ENCODE measurements at regions not wholly inside any gene's neighbourhood (a gene's known extent, or its start where the extent isn't known, plus 50 kb on each side); places are given as distances from the start of the nearest gene placed in this dataset.

DNA sequence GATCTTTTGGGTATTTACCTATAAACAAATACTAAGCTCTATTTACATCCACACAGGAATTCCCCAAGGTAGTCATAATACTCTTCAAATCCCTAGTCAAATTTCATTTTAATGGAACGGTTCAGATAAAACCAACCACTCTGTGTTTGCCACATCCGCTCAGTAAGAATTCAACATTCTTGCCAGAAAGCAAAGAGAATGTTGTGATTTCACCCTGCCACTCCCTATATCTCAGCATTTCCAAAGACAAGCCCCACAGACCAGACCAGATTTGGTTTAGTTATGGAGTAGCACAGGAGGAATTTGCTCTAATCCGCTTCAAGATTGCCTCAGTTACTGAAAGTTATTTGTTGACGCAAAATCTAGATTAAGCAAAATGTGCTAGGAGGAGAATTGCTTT is 105.6 kb upstream of the SERP2 start (continued):
- TF ChIP-seq, protein P1, sequence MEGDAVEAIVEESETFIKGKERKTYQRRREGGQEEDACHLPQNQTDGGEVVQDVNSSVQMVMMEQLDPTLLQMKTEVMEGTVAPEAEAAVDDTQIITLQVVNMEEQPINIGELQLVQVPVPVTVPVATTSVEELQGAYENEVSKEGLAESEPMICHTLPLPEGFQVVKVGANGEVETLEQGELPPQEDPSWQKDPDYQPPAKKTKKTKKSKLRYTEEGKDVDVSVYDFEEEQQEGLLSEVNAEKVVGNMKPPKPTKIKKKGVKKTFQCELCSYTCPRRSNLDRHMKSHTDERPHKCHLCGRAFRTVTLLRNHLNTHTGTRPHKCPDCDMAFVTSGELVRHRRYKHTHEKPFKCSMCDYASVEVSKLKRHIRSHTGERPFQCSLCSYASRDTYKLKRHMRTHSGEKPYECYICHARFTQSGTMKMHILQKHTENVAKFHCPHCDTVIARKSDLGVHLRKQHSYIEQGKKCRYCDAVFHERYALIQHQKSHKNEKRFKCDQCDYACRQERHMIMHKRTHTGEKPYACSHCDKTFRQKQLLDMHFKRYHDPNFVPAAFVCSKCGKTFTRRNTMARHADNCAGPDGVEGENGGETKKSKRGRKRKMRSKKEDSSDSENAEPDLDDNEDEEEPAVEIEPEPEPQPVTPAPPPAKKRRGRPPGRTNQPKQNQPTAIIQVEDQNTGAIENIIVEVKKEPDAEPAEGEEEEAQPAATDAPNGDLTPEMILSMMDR (conservative IDR thresholded peaks at IDR 0.05; ENCODE audit: low read depth in 2 of 2): no peak
- no peak for TF ChIP-seq EZH2phosphoT487 (IDR thresholded peaks at IDR 0.05; ENCODE audit: unreplicated experiment)
- TF ChIP-seq, protein P2, sequence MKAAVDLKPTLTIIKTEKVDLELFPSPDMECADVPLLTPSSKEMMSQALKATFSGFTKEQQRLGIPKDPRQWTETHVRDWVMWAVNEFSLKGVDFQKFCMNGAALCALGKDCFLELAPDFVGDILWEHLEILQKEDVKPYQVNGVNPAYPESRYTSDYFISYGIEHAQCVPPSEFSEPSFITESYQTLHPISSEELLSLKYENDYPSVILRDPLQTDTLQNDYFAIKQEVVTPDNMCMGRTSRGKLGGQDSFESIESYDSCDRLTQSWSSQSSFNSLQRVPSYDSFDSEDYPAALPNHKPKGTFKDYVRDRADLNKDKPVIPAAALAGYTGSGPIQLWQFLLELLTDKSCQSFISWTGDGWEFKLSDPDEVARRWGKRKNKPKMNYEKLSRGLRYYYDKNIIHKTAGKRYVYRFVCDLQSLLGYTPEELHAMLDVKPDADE (IDR thresholded peaks at IDR 0.05): no peak

DNA sequence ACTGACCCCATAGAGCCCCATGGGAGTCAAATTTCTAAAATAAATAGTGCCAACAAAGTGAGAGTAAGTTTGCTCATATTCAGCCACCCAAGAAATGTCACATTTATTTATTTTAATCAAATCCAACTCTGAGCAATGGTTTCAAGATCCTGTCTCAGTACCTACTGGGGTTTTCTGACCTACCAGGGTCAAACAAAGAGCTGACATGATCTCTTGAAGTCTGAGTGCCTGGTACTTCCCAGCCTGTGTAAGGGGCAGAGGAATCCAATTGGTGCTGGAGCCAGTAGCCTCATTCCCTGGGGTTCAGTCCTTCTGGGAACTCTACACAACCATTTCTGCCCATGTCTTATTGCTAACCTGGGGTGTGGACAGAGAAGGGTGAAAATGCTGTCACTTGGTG is 104.6 kb upstream of the SERP2 start:
- H3K36me3 Mint-ChIP-seq (ENCODE audit: low read depth): peaks cover 5% of the 10 kb centered on the region; the same call in 1 of the 3 replicates
- no peaks in the 10 kb centered on the region for H4K20me1 ChIP-seq (replicated peaks; ENCODE audit: insufficient read depth)
- no peak for DNase-seq (ENCODE audit: low spot score)
- peaks cover 3% of the 10 kb centered on the region; the same call in 2 of the 3 replicates for H3K4me1 Mint-ChIP-seq
- H3F3A ChIP-seq (replicated peaks; ENCODE audit: low read depth): no peaks in the 10 kb centered on the region
- H3K27ac ChIP-seq (ENCODE audit: low read depth): no peak overlapping the region
- no peak overlapping the region for H3K4me3 ChIP-seq
- ATAC-seq: no peak
- TF ChIP-seq STAT1 (IDR thresholded peaks at IDR 0.05; ENCODE audit: unreplicated experiment) (no peak), EZH2 (IDR thresholded peaks at IDR 0.05; ENCODE audit: low read depth, unreplicated experiment) (no peak), ZNF331 (CRISPR knock-in tag; IDR thresholded peaks at IDR 0.05; ENCODE audit: low read depth) (no peak), NANOG (IDR thresholded peaks at IDR 0.05; ENCODE audit: borderline replicate concordance) (no peak)
- TF ChIP-seq, protein P3, sequence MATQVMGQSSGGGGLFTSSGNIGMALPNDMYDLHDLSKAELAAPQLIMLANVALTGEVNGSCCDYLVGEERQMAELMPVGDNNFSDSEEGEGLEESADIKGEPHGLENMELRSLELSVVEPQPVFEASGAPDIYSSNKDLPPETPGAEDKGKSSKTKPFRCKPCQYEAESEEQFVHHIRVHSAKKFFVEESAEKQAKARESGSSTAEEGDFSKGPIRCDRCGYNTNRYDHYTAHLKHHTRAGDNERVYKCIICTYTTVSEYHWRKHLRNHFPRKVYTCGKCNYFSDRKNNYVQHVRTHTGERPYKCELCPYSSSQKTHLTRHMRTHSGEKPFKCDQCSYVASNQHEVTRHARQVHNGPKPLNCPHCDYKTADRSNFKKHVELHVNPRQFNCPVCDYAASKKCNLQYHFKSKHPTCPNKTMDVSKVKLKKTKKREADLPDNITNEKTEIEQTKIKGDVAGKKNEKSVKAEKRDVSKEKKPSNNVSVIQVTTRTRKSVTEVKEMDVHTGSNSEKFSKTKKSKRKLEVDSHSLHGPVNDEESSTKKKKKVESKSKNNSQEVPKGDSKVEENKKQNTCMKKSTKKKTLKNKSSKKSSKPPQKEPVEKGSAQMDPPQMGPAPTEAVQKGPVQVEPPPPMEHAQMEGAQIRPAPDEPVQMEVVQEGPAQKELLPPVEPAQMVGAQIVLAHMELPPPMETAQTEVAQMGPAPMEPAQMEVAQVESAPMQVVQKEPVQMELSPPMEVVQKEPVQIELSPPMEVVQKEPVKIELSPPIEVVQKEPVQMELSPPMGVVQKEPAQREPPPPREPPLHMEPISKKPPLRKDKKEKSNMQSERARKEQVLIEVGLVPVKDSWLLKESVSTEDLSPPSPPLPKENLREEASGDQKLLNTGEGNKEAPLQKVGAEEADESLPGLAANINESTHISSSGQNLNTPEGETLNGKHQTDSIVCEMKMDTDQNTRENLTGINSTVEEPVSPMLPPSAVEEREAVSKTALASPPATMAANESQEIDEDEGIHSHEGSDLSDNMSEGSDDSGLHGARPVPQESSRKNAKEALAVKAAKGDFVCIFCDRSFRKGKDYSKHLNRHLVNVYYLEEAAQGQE (IDR thresholded peaks at IDR 0.05; ENCODE audit: unreplicated experiment): no peak
- no peak overlapping the region for H3K4me3 Mint-ChIP-seq
- no peaks in the 10 kb centered on the region for H3K27me3 ChIP-seq (ENCODE audit: insufficient read depth)
- H3K79me2 ChIP-seq (replicated peaks; ENCODE audit: insufficient read depth): no peaks in the 10 kb centered on the region
- no peak overlapping the region for H3K4me2 ChIP-seq
- no peaks in the 10 kb centered on the region for H3K36me3 ChIP-seq (ENCODE audit: insufficient read depth)
- H3K9me3 Mint-ChIP-seq: peaks cover 4% of the 10 kb centered on the region
- H3K27ac Mint-ChIP-seq: no peak overlapping the region
- H3K9me2 ChIP-seq (ENCODE audit: insufficient read depth): peaks cover 9% of the 10 kb centered on the region; the same call in 1 of the 2 replicates
- peaks cover 6% of the 10 kb centered on the region for H3K27me3 Mint-ChIP-seq (ENCODE audit: insufficient read depth, low read depth, poor library complexity)
- H3K4me1 ChIP-seq (ENCODE audit: insufficient read depth): no peaks in the 10 kb centered on the region
- H2AFZ ChIP-seq: no peak overlapping the region
